ENCODE measurements at regions not wholly inside any gene's neighbourhood (a gene's known extent, or its start where the extent isn't known, plus 50 kb on each side); places are given as distances from the start of the nearest gene placed in this dataset.

GRCh38 chr6:9890469-9890868, 524.4 kb downstream of the TFAP2A start:
- TF ChIP-seq GATA2 (IDR thresholded peaks at IDR 0.05; ENCODE audit: low read depth, low read length) (no peak), GATA3 (IDR thresholded peaks at IDR 0.05; ENCODE audit: low read depth, low read length) (no peak)

Measured in SH-SY5Y (cell line).